Kidney (tissue), 13 donors: ENCODE measurements at regions not wholly inside any gene's neighbourhood (a gene's known extent, or its start where the extent isn't known, plus 50 kb on each side); places are given as distances from the start of the nearest gene placed in this dataset.
"Not testable (repeated sequence)": the region's sequence is repeated elsewhere in the genome, so short reads cannot be mapped to it uniquely, and the experiment has no call there.

Experiments used
- DNase-seq, 5 donors: peaks; one replicate each; pipeline ENCODE4 v3.0.0-alpha.2; 2013 to 2020
- FAIRE-seq: peaks from 2 replicates; lab custom pipeline; 2012; peaks lifted over from hg19 to GRCh38; lab: Jason Lieb, UNC
- H3K27ac ChIP-seq, 2 donors: one replicate each; pipeline ENCODE4 v1.7.0; 2013; ENCODE audit warnings: low read depth in 2 of 2, low read length in 2 of 2, inconsistent platforms in 1 of 2
- H3K27me3 ChIP-seq: one replicate; pipeline ENCODE4 v1.7.1; 2013; ENCODE audit warnings: low read length, inconsistent platforms; ENCODE audit not compliant: control insufficient read depth, insufficient read depth
- H3K36me3 ChIP-seq, 3 donors: one replicate each; pipeline versions ENCODE4 v1.7.0 to v1.7.1; 2013; ENCODE audit warnings: low read length in 3 of 3, control low read depth in 1 of 3, inconsistent platforms in 1 of 3; ENCODE audit not compliant: insufficient read depth in 3 of 3, control insufficient read depth in 2 of 3
- H3K4me1 ChIP-seq, 3 donors: one replicate each; pipeline versions ENCODE4 v1.7.0 to v1.7.1; 2013; ENCODE audit warnings: low read length in 3 of 3, inconsistent platforms in 1 of 3, low read depth in 1 of 3; ENCODE audit not compliant: control insufficient read depth in 2 of 3, insufficient read depth in 2 of 3
- H3K4me3 ChIP-seq, 3 donors: one replicate each; pipeline versions ENCODE4 v1.7.0 to v1.8.1; 2013; ENCODE audit warnings: low read length in 3 of 3, control low read depth in 1 of 3, inconsistent platforms in 1 of 3
- H3K9ac ChIP-seq, 3 donors: one replicate each; pipeline versions ENCODE4 v1.7.0 to v1.7.1; 2013; ENCODE audit warnings: low read length in 3 of 3, control low read depth in 1 of 3, inconsistent platforms in 1 of 3
- H3K9me3 ChIP-seq, 3 donors: one replicate each; pipeline versions ENCODE4 v1.7.0 to v1.7.1; 2013; ENCODE audit warnings: low read length in 3 of 3, control low read depth in 1 of 3, inconsistent platforms in 1 of 3; ENCODE audit not compliant: control insufficient read depth in 2 of 3, insufficient read depth in 1 of 3
- intact Hi-C: fragments of 100-400 bp; cut with DNase I; formaldehyde crosslinking; loops from one replicate; pipeline ENCODE4 v1.11.1; 2022
- TF ChIP-seq, protein P1 (sequence below): IDR thresholded peaks from 3 replicates; pipeline ENCODE4 v1.5.1; 2012; ENCODE audit warnings: mild to moderate bottlenecking, moderate library complexity, borderline replicate concordance; ENCODE audit not compliant: insufficient read depth; ENCODE audit errors: extremely low read depth
- donor health status: control.
- donor health status: control.
- donor health status: control.
- donor health status: control.
- donor health status: control.
- donor health status: DM: yes; HTN: yes; CAD: no.
- donor health status: Normal renal cell carcinoma (clear cell type).

GRCh38 chr15:62904041-62904910 is 138.3 kb upstream of the TPM1 start:
- DNase-seq, result no peak
- no peaks in the 10 kb centered on the region for H3K36me3 ChIP-seq
- FAIRE-seq, result no peak
- no peak overlapping the region for H3K4me3 ChIP-seq
- no peaks in the 10 kb centered on the region for H3K27me3 ChIP-seq
- no peak overlapping the region for H3K27ac ChIP-seq
- TF ChIP-seq, protein P1, sequence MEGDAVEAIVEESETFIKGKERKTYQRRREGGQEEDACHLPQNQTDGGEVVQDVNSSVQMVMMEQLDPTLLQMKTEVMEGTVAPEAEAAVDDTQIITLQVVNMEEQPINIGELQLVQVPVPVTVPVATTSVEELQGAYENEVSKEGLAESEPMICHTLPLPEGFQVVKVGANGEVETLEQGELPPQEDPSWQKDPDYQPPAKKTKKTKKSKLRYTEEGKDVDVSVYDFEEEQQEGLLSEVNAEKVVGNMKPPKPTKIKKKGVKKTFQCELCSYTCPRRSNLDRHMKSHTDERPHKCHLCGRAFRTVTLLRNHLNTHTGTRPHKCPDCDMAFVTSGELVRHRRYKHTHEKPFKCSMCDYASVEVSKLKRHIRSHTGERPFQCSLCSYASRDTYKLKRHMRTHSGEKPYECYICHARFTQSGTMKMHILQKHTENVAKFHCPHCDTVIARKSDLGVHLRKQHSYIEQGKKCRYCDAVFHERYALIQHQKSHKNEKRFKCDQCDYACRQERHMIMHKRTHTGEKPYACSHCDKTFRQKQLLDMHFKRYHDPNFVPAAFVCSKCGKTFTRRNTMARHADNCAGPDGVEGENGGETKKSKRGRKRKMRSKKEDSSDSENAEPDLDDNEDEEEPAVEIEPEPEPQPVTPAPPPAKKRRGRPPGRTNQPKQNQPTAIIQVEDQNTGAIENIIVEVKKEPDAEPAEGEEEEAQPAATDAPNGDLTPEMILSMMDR, result peak; percentile 37
- no peaks in the 10 kb centered on the region for H3K9me3 ChIP-seq
- intact Hi-C loops, result no loop called here
- no peak overlapping the region for H3K9ac ChIP-seq
- no peaks in the 10 kb centered on the region for H3K4me1 ChIP-seq

- DNase-seq, result no peak
- no peaks in the 10 kb centered on the region for H3K9me3 ChIP-seq
- FAIRE-seq, result no peak
- H3K9ac ChIP-seq, result no peak overlapping the region
- H3K27me3 ChIP-seq, result no peaks in the 10 kb centered on the region
- TF ChIP-seq, protein P1, result no peak
- H3K4me1 ChIP-seq, result no peaks in the 10 kb centered on the region
- intact Hi-C loops, result no loop called here
- no peak overlapping the region for H3K4me3 ChIP-seq
- H3K36me3 ChIP-seq, result no peaks in the 10 kb centered on the region
- no peak overlapping the region for H3K27ac ChIP-seq
Observed at GRCh38 chr15:62906627-62907026, 135.9 kb upstream of the TPM1 start.

GRCh38 chr15:62907275-62907674 is 135.3 kb upstream of the TPM1 start:
- Histone ChIP-seq H3K9me3 (no peaks in the 10 kb centered on the region), H3K4me3 (no peak overlapping the region), H3K4me1 (no peaks in the 10 kb centered on the region), H3K9ac (no peak overlapping the region), H3K27ac (no peak overlapping the region), H3K27me3 (no peaks in the 10 kb centered on the region), H3K36me3 (no peaks in the 10 kb centered on the region)
- intact Hi-C loops, result no loop called here
- TF ChIP-seq, protein P1, result no peak
- DNase-seq, result no peak
- FAIRE-seq, result no peak

DNA sequence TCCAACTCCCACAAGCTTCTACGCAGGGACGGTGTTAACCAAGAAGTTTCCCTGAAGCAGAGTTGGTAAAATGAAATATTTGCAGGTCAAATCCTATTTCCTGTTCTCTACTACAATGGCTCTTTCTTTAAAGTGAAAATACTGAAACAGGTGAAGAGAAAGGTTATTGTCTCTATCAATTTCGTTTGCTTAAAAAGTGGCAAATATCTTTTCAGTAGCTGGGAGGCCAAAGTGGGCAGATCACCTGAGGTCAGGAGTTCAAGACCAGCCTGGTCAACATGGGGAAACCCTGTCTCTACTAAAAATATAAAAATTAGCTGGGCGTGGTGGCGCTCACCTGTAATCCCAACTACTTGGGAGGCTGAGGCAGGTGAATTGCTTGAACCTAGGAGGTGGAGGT is 134.2 kb upstream of the TPM1 start:
- H3K9ac ChIP-seq, intact Hi-C loops, H3K4me3 ChIP-seq, H3K9me3 ChIP-seq, DNase-seq, FAIRE-seq, H3K4me1 ChIP-seq, H3K27me3 ChIP-seq, H3K27ac ChIP-seq, H3K36me3 ChIP-seq: not testable (repeated sequence)
